Caco-2 (cell line): ENCODE measurements at regions not wholly inside any gene's neighbourhood (a gene's known extent, or its start where the extent isn't known, plus 50 kb on each side); places are given as distances from the start of the nearest gene placed in this dataset.

Source experiments
- BruUV-seq: library from RNA; stranded (reverse); fragments of 400-500 nt; replicated peaks from 2 replicates; lab custom pipeline; 2021; lab: Mats Ljungman, UMichigan
- CTCF ChIA-PET: fragments of 300-600 bp; sonication (Branson Sonifier 250); formaldehyde crosslinking; loops from one replicate; lab custom pipeline; 2022; ENCODE audit warnings: antibody characterized with exemption; lab: Charles Lee
- POLR2A ChIA-PET: fragments of 300-600 bp; sonication (Branson Sonifier 250); formaldehyde crosslinking; loops from one replicate; lab custom pipeline; 2022; ENCODE audit warnings: antibody characterized with exemption; lab: Charles Lee
- DNase-seq, 2 experiments: peaks; one replicate each; pipeline versions ENCODE4 v3.0.0 to v3.0.0-alpha.2; 2020 to 2022
- H3K27me3 ChIP-seq: replicated peaks from 2 replicates; pipeline ENCODE4 v1.6.0; 2011; ENCODE audit warnings: low read length; ENCODE audit not compliant: control insufficient read depth, insufficient read depth
- H3K36me3 ChIP-seq: 2 replicates; pipeline ENCODE4 v1.5.1; 2011; ENCODE audit warnings: low read length; ENCODE audit not compliant: control insufficient read depth, insufficient read depth
- H3K4me1 ChIP-seq: fragments of 250-450 bp; sonication (Bioruptor Pico); 2 replicates; pipeline ENCODE4 v1.5.1; 2020; ENCODE audit warnings: mild to moderate bottlenecking
- H3K4me3 ChIP-seq: 2 replicates; pipeline ENCODE4 v1.5.1; 2011; ENCODE audit warnings: low read depth, mild to moderate bottlenecking, control low read depth, low read length
- H3K9me3 ChIP-seq: fragments of 250-450 bp; sonication (Bioruptor Pico); 2 replicates; pipeline ENCODE4 v1.5.1; 2020; ENCODE audit warnings: mild to moderate bottlenecking, moderate library complexity
- H3K27ac Mint-ChIP-seq: one replicate; pipeline ENCODE4 v1.8.0; 2022; ENCODE audit warnings: mixed read lengths; ENCODE audit not compliant: unreplicated experiment
- H3K27me3 Mint-ChIP-seq: one replicate; pipeline ENCODE4 v1.8.0; 2022; ENCODE audit warnings: mixed read lengths; ENCODE audit not compliant: insufficient read depth, unreplicated experiment
- H3K36me3 Mint-ChIP-seq: one replicate; pipeline ENCODE4 v1.8.0; 2022; ENCODE audit warnings: mild to moderate bottlenecking, mixed read lengths; ENCODE audit not compliant: insufficient read depth, unreplicated experiment
- H3K4me1 Mint-ChIP-seq: one replicate; pipeline ENCODE4 v1.8.0; 2022; ENCODE audit warnings: low read depth, mixed read lengths; ENCODE audit not compliant: unreplicated experiment
- H3K4me3 Mint-ChIP-seq: one replicate; pipeline ENCODE4 v1.8.0; 2022; ENCODE audit warnings: mild to moderate bottlenecking, moderate library complexity, mixed read lengths; ENCODE audit not compliant: unreplicated experiment
- H3K9me3 Mint-ChIP-seq: one replicate; pipeline ENCODE4 v1.8.0; 2022; ENCODE audit warnings: mixed read lengths; ENCODE audit not compliant: unreplicated experiment
- intact Hi-C: fragments of 100-400 bp; cut with micrococcal nuclease; formaldehyde crosslinking; loops from one replicate; pipeline ENCODE4 v1.10.0; 2022; ENCODE audit not compliant: unreplicated experiment
- TF ChIP-seq, protein P1 (sequence below), 2 experiments: fragments of 200-600 bp in 1 of 2; IDR thresholded peaks; 1 replicate in 1 of 2; 2 replicates in 1 of 2; pipeline versions ENCODE4 v1.5.1 to v1.8.0; 2011 to 2022; ENCODE audit warnings: antibody characterized with exemption in 1 of 2, control low read depth in 1 of 2, inconsistent platforms in 1 of 2, low read depth in 1 of 2, low read length in 1 of 2, mild to moderate bottlenecking in 1 of 2, moderate library complexity in 1 of 2; ENCODE audit not compliant: insufficient read depth in 1 of 2, severe bottlenecking in 1 of 2, unreplicated experiment in 1 of 2

DNA sequence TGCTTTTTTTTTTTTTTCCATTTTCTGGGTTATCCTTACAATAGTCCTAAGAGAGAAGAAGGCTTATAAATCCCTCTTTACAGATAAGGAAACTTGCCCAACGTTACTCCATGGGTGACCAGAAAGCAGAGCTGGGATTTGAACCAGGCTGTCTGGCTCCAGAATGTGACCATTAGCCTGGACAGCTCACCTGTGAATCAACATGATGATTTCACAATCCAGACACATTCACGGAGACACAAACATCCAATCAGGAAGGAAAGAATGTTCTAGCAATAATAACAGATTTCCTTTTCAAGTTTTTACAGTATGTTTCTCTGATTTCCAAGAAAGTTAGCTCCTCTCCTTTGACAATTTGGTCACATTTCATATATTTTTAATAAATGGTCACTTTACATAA is 118.3 kb downstream of the GALC start:
- TF ChIP-seq, protein P1, sequence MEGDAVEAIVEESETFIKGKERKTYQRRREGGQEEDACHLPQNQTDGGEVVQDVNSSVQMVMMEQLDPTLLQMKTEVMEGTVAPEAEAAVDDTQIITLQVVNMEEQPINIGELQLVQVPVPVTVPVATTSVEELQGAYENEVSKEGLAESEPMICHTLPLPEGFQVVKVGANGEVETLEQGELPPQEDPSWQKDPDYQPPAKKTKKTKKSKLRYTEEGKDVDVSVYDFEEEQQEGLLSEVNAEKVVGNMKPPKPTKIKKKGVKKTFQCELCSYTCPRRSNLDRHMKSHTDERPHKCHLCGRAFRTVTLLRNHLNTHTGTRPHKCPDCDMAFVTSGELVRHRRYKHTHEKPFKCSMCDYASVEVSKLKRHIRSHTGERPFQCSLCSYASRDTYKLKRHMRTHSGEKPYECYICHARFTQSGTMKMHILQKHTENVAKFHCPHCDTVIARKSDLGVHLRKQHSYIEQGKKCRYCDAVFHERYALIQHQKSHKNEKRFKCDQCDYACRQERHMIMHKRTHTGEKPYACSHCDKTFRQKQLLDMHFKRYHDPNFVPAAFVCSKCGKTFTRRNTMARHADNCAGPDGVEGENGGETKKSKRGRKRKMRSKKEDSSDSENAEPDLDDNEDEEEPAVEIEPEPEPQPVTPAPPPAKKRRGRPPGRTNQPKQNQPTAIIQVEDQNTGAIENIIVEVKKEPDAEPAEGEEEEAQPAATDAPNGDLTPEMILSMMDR (IDR thresholded peaks at IDR 0.05; ENCODE audit: insufficient read depth in 1 of 2, low read depth in 1 of 2, low read length in 1 of 2, severe bottlenecking in 1 of 2, unreplicated experiment in 1 of 2): no peak
- H3K36me3 ChIP-seq: no peaks in the 10 kb centered on the region
- no peaks in the 10 kb centered on the region for H3K4me1 Mint-ChIP-seq
- ChIA-PET CTCF (no interaction called here), POLR2A (no interaction called here)
- H3K9me3 Mint-ChIP-seq: no peaks in the 10 kb centered on the region
- no peak overlapping the region for H3K27ac Mint-ChIP-seq
- no peak overlapping the region for H3K4me3 ChIP-seq
- no peaks in the 10 kb centered on the region for H3K27me3 ChIP-seq
- intact Hi-C loops: no loop called here
- no TSS peak for BruUV-seq
- no peak overlapping the region for H3K4me3 Mint-ChIP-seq
- H3K36me3 Mint-ChIP-seq: no peaks in the 10 kb centered on the region
- H3K4me1 ChIP-seq: no peaks in the 10 kb centered on the region
- DNase-seq: no peak
- no peaks in the 10 kb centered on the region for H3K9me3 ChIP-seq
- H3K27me3 Mint-ChIP-seq: no peaks in the 10 kb centered on the region

DNA sequence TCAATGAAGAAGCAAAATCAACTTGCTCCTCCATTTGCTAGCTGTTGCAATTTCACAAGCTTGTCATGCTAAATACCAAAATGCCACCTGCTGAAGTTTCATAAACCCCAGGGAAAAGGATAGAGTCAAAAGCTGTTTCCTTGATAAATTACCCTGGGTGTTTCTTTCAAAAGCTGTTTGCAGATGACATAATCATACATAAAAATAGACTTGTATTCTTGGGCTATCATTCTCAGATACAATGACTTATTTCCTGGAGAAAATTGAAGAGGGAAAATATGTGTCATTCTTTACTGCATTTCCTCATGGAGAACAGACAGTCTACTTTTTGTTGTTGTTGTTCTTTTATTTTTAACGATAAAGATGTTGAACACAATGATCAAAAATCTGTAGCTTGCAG is 119.2 kb downstream of the GALC start:
- BruUV-seq: no TSS peak
- CTCF ChIA-PET: no interaction called here
- TF ChIP-seq, protein P1 (IDR thresholded peaks at IDR 0.05; ENCODE audit: insufficient read depth in 1 of 2, low read depth in 1 of 2, low read length in 1 of 2, severe bottlenecking in 1 of 2, unreplicated experiment in 1 of 2): no peak

DNA sequence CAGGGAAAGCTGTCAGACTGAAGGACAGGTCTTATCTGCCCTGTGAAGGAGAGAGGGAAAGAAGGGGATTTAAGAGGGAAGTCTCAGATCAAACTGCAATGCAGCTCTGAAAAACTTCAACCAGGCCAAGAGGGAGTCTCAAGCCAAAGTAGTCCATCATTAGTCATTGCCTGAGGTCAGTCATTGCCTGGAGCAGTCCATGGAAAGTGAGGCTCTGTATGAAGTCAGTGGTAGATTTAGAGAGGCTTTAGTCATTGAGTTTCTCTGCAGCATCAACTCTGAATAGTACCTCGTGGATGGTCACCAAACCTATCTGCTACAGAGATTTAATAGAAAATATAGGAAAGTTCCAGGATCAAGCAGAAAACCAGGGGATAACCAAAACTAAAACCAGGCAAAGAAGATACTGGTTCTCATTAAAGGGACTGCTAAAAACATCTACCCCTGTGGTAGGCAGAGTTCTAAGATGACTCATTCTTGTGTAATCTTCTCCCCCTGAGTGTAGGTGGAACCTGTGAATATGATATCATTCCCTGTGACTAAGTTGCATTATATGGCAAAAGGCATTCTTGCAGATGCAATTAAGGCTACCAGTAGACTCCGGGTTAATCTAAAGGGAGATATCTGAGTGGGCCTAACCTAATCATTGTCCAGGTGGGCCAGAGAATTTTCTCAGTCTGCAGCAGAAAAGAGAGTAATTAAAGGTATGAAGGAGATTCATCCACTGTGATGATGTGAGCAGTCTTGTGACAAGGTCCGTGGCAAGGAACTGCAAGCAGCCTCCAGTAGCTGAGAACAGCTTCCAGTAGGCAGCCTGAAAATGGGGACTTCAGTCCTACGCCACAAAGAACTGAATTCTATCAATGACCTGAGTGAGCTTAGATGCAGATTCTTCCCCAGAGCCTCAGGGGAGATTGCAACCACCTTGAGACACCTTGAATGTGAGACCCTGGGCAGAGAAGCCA is 123.1 kb downstream of the GALC start:
- Mint-ChIP-seq H3K27me3 (no peaks in the 10 kb centered on the region), H3K4me3 (no peak overlapping the region), H3K27ac (no peak overlapping the region), H3K36me3 (no peaks in the 10 kb centered on the region), H3K9me3 (no peaks in the 10 kb centered on the region), H3K4me1 (no peaks in the 10 kb centered on the region)
- POLR2A ChIA-PET: no interaction called here
- Histone ChIP-seq H3K27me3 (no peaks in the 10 kb centered on the region), H3K4me3 (no peak overlapping the region), H3K4me1 (no peaks in the 10 kb centered on the region), H3K9me3 (no peaks in the 10 kb centered on the region), H3K36me3 (no peaks in the 10 kb centered on the region)
- TF ChIP-seq, protein P1 (IDR thresholded peaks at IDR 0.05; ENCODE audit: insufficient read depth in 1 of 2, low read depth in 1 of 2, low read length in 1 of 2, severe bottlenecking in 1 of 2, unreplicated experiment in 1 of 2): no peak
- no peak for DNase-seq
- intact Hi-C loops: no loop called here
- BruUV-seq: no TSS peak
- CTCF ChIA-PET: no interaction called here

More for the DNA sequence above, 119.2 kb downstream of the GALC start:
- Mint-ChIP-seq H3K27ac (no peak overlapping the region), H3K4me1 (no peaks in the 10 kb centered on the region), H3K36me3 (no peaks in the 10 kb centered on the region), H3K27me3 (no peaks in the 10 kb centered on the region), H3K4me3 (no peak overlapping the region), H3K9me3 (no peaks in the 10 kb centered on the region)
- Histone ChIP-seq H3K4me1 (no peaks in the 10 kb centered on the region), H3K9me3 (no peaks in the 10 kb centered on the region), H3K27me3 (no peaks in the 10 kb centered on the region), H3K36me3 (no peaks in the 10 kb centered on the region), H3K4me3 (no peak overlapping the region)
- intact Hi-C loops: no loop called here
- DNase-seq: no peak
- POLR2A ChIA-PET: no interaction called here
